RWPE2 (cell line): ENCODE measurements at regions not wholly inside any gene's neighbourhood (a gene's known extent, or its start where the extent isn't known, plus 50 kb on each side); places are given as distances from the start of the nearest gene placed in this dataset.

Source experiments
- ATAC-seq: fragments of 200-7000 bp; cut with Tn5 transposase; 3 replicates; pipeline ENCODE4 v1.9.1; 2021; ENCODE audit warnings: low read depth
- DNase-seq: peaks from one replicate; pipeline ENCODE4 v3.0.0-alpha.2; 2020; ENCODE audit warnings: low spot score
- H3K27ac ChIP-seq: fragments of 450-650 bp; 2 replicates; pipeline ENCODE4 v1.5.1; 2017; ENCODE audit warnings: mild to moderate bottlenecking; ENCODE audit not compliant: poor library complexity, severe bottlenecking
- H3K27me3 ChIP-seq: fragments of 250-450 bp; sonication (Bioruptor Pico); 2 replicates; pipeline ENCODE4 v1.5.1; 2021; ENCODE audit warnings: mild to moderate bottlenecking, moderate library complexity; ENCODE audit not compliant: insufficient read depth, poor library complexity, severe bottlenecking
- H3K36me3 ChIP-seq: fragments of 250-450 bp; sonication (Bioruptor Pico); 2 replicates; pipeline ENCODE4 v1.5.1; 2020; ENCODE audit warnings: low read depth, mild to moderate bottlenecking, moderate library complexity
- H3K4me1 ChIP-seq: fragments of 250-450 bp; sonication (Bioruptor Pico); 2 replicates; pipeline ENCODE4 v1.5.1; 2021; ENCODE audit warnings: mild to moderate bottlenecking, moderate library complexity; ENCODE audit not compliant: insufficient read depth, poor library complexity, severe bottlenecking
- H3K4me3 ChIP-seq: fragments of 250-450 bp; sonication (Bioruptor Pico); 2 replicates; pipeline ENCODE4 v1.5.1; 2021; ENCODE audit warnings: mild to moderate bottlenecking, moderate library complexity; ENCODE audit not compliant: severe bottlenecking
- H3K9me3 ChIP-seq: fragments of 250-450 bp; sonication (Bioruptor Pico); 2 replicates; pipeline ENCODE4 v1.5.1; 2021; ENCODE audit warnings: mild to moderate bottlenecking, moderate library complexity; ENCODE audit not compliant: severe bottlenecking
- TF ChIP-seq, protein P1 (sequence below): fragments of 450-650 bp; IDR thresholded peaks from one replicate; pipeline ENCODE4 v1.5.1; 2017; ENCODE audit warnings: mild to moderate bottlenecking, moderate library complexity; ENCODE audit not compliant: poor library complexity, severe bottlenecking

GRCh38 chr2:222043897-222044296 lies 254.9 kb downstream of the PAX3 start:
- Histone ChIP-seq H3K27ac (no peak overlapping the region), H3K9me3 (no peaks in the 10 kb centered on the region), H3K36me3 (no peaks in the 10 kb centered on the region), H3K27me3 (peaks cover 23% of the 10 kb centered on the region), H3K4me3 (no peak overlapping the region), H3K4me1 (no peaks in the 10 kb centered on the region)
- DNase-seq (no peak), ATAC-seq (no peak)
- TF ChIP-seq, protein P1, sequence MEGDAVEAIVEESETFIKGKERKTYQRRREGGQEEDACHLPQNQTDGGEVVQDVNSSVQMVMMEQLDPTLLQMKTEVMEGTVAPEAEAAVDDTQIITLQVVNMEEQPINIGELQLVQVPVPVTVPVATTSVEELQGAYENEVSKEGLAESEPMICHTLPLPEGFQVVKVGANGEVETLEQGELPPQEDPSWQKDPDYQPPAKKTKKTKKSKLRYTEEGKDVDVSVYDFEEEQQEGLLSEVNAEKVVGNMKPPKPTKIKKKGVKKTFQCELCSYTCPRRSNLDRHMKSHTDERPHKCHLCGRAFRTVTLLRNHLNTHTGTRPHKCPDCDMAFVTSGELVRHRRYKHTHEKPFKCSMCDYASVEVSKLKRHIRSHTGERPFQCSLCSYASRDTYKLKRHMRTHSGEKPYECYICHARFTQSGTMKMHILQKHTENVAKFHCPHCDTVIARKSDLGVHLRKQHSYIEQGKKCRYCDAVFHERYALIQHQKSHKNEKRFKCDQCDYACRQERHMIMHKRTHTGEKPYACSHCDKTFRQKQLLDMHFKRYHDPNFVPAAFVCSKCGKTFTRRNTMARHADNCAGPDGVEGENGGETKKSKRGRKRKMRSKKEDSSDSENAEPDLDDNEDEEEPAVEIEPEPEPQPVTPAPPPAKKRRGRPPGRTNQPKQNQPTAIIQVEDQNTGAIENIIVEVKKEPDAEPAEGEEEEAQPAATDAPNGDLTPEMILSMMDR: no peak

DNA sequence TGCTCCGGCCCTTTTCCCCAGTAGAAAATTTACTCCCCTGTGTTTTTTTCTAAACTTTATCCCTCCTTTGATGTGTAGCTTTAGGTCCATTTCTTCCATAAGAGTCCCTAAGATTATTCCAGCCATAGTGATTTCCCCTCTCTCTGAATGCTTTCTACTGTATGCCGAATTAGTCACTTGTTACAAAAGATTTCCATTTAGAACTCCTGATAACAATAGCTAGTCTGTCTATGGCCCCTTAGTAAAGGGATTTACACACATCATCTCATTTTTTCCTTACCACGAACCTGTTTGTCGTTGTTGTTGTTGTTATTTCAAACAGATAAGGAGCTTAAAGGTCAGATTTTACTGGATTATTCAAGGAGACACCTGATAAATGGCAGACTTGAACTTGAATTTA lies 256.1 kb downstream of the PAX3 start:
- ATAC-seq (no peak), DNase-seq (no peak)
- H3K27me3 ChIP-seq: peaks cover 15% of the 10 kb centered on the region
- H3K36me3 ChIP-seq: no peaks in the 10 kb centered on the region
- no peak overlapping the region for H3K27ac ChIP-seq
- H3K4me1 ChIP-seq: no peaks in the 10 kb centered on the region
- no peak overlapping the region for H3K4me3 ChIP-seq
- TF ChIP-seq, protein P1: no peak
- H3K9me3 ChIP-seq: no peaks in the 10 kb centered on the region

DNA sequence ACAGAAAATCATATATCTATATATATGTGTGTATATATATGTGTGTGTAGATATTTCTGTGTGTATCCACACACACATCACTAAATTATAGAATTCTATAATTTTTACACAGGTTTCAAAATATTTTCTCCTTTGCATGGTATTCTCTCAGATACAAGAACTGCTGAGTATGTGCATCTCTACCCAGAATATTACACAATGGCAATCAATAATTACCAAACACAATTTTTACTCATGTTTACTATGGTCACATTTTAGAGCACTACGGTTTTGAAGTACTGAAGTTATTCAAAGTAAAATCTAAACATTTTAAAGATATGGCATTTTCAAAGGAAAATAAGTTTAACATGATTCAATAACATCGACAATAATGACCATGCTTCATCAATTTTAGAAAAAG lies 258.5 kb downstream of the PAX3 start:
- DNase-seq (no peak), ATAC-seq (no peak)
- no peaks in the 10 kb centered on the region for H3K9me3 ChIP-seq
- no peak overlapping the region for H3K4me3 ChIP-seq
- H3K27ac ChIP-seq: no peak overlapping the region
- H3K36me3 ChIP-seq: no peaks in the 10 kb centered on the region
- H3K27me3 ChIP-seq: peaks cover 8% of the 10 kb centered on the region
- TF ChIP-seq, protein P1: no peak
- no peaks in the 10 kb centered on the region for H3K4me1 ChIP-seq

GRCh38 chr2:222039821-222040220 lies 259.0 kb downstream of the PAX3 start:
- H3K9me3 ChIP-seq: no peaks in the 10 kb centered on the region
- H3K4me1 ChIP-seq: no peaks in the 10 kb centered on the region
- peaks cover 8% of the 10 kb centered on the region for H3K27me3 ChIP-seq
- no peak for ATAC-seq
- DNase-seq: no peak
- H3K4me3 ChIP-seq: no peak overlapping the region
- TF ChIP-seq, protein P1: no peak
- no peak overlapping the region for H3K27ac ChIP-seq
- H3K36me3 ChIP-seq: no peaks in the 10 kb centered on the region

DNA sequence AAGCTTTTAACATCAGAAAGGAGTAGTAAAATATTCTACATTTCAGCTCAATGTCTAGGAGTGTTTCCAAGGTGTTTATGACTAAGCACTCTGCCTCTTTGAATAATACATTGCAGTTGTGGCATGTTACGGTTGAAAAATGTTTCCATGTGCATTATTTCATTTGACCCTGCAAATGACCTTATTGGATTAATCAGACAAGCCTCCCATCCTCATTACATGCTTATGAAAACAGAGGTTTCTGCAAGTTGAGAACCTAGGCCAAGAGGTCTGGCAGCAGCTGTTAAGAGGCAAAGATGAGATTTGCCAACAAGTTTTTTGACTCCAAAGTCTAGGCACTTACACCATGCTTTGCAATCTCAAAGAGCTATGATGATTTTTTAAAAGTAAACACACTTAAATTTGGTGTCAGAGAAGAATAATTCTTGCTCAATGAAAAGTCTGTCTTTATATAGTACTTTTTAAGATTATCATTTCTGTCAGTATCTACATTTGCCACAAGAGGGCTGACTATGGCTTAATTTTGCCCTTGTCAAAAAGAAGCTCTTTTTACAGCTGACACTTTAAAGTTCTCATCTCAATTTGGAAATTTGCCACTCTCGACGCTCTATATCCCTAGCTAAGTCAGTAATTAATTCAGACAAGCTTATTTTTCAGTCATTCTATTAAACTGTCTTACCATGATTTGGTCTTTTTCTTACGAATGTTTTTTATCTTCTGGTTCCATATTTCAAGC lies 260.6 kb downstream of the PAX3 start:
- Histone ChIP-seq H3K27ac (no peak overlapping the region), H3K9me3 (no peaks in the 10 kb centered on the region), H3K4me1 (no peaks in the 10 kb centered on the region), H3K27me3 (peaks cover 6% of the 10 kb centered on the region), H3K36me3 (no peaks in the 10 kb centered on the region), H3K4me3 (no peak overlapping the region)
- TF ChIP-seq, protein P1: peak; percentile 56
- ATAC-seq (peak; percentile 26; the same call in 2 of the 3 replicates), DNase-seq (no peak)
